Kidney (tissue), 13 donors: ENCODE measurements at regions not wholly inside any gene's neighbourhood (a gene's known extent, or its start where the extent isn't known, plus 50 kb on each side); places are given as distances from the start of the nearest gene placed in this dataset.

Experiments used
- DNase-seq, 5 donors: peaks; one replicate each; pipeline ENCODE4 v3.0.0-alpha.2; 2013 to 2020
- FAIRE-seq: peaks from 2 replicates; lab custom pipeline; 2012; peaks lifted over from hg19 to GRCh38; lab: Jason Lieb, UNC
- H3K27ac ChIP-seq, 2 donors: one replicate each; pipeline ENCODE4 v1.7.0; 2013; ENCODE audit warnings: low read depth in 2 of 2, low read length in 2 of 2, inconsistent platforms in 1 of 2
- H3K27me3 ChIP-seq: one replicate; pipeline ENCODE4 v1.7.1; 2013; ENCODE audit warnings: low read length, inconsistent platforms; ENCODE audit not compliant: control insufficient read depth, insufficient read depth
- H3K36me3 ChIP-seq, 3 donors: one replicate each; pipeline versions ENCODE4 v1.7.0 to v1.7.1; 2013; ENCODE audit warnings: low read length in 3 of 3, control low read depth in 1 of 3, inconsistent platforms in 1 of 3; ENCODE audit not compliant: insufficient read depth in 3 of 3, control insufficient read depth in 2 of 3
- H3K4me1 ChIP-seq, 3 donors: one replicate each; pipeline versions ENCODE4 v1.7.0 to v1.7.1; 2013; ENCODE audit warnings: low read length in 3 of 3, inconsistent platforms in 1 of 3, low read depth in 1 of 3; ENCODE audit not compliant: control insufficient read depth in 2 of 3, insufficient read depth in 2 of 3
- H3K4me3 ChIP-seq, 3 donors: one replicate each; pipeline versions ENCODE4 v1.7.0 to v1.8.1; 2013; ENCODE audit warnings: low read length in 3 of 3, control low read depth in 1 of 3, inconsistent platforms in 1 of 3
- H3K9ac ChIP-seq, 3 donors: one replicate each; pipeline versions ENCODE4 v1.7.0 to v1.7.1; 2013; ENCODE audit warnings: low read length in 3 of 3, control low read depth in 1 of 3, inconsistent platforms in 1 of 3
- H3K9me3 ChIP-seq, 3 donors: one replicate each; pipeline versions ENCODE4 v1.7.0 to v1.7.1; 2013; ENCODE audit warnings: low read length in 3 of 3, control low read depth in 1 of 3, inconsistent platforms in 1 of 3; ENCODE audit not compliant: control insufficient read depth in 2 of 3, insufficient read depth in 1 of 3
- intact Hi-C: fragments of 100-400 bp; cut with DNase I; formaldehyde crosslinking; loops from one replicate; pipeline ENCODE4 v1.11.1; 2022
- TF ChIP-seq, protein P1 (sequence below): IDR thresholded peaks from 3 replicates; pipeline ENCODE4 v1.5.1; 2012; ENCODE audit warnings: mild to moderate bottlenecking, moderate library complexity, borderline replicate concordance; ENCODE audit not compliant: insufficient read depth; ENCODE audit errors: extremely low read depth
- donor health status: control.
- donor health status: control.
- donor health status: control.
- donor health status: control.
- donor health status: control.
- donor health status: DM: yes; HTN: yes; CAD: no.
- donor health status: Normal renal cell carcinoma (clear cell type).

- no peaks in the 10 kb centered on the region for H3K36me3 ChIP-seq
- H3K4me1 ChIP-seq = no peaks in the 10 kb centered on the region
- H3K27me3 ChIP-seq = no peaks in the 10 kb centered on the region
- DNase-seq (no peak), FAIRE-seq (no peak)
- TF ChIP-seq, protein P1, sequence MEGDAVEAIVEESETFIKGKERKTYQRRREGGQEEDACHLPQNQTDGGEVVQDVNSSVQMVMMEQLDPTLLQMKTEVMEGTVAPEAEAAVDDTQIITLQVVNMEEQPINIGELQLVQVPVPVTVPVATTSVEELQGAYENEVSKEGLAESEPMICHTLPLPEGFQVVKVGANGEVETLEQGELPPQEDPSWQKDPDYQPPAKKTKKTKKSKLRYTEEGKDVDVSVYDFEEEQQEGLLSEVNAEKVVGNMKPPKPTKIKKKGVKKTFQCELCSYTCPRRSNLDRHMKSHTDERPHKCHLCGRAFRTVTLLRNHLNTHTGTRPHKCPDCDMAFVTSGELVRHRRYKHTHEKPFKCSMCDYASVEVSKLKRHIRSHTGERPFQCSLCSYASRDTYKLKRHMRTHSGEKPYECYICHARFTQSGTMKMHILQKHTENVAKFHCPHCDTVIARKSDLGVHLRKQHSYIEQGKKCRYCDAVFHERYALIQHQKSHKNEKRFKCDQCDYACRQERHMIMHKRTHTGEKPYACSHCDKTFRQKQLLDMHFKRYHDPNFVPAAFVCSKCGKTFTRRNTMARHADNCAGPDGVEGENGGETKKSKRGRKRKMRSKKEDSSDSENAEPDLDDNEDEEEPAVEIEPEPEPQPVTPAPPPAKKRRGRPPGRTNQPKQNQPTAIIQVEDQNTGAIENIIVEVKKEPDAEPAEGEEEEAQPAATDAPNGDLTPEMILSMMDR = no peak
- H3K4me3 ChIP-seq = no peak overlapping the region
- H3K27ac ChIP-seq = no peak overlapping the region
- H3K9me3 ChIP-seq = no peaks in the 10 kb centered on the region
- intact Hi-C loops = no loop called here
- no peak overlapping the region for H3K9ac ChIP-seq
Measured at GRCh38 chr15:29624271-29624670, 198.0 kb downstream of the TJP1 start.

DNA sequence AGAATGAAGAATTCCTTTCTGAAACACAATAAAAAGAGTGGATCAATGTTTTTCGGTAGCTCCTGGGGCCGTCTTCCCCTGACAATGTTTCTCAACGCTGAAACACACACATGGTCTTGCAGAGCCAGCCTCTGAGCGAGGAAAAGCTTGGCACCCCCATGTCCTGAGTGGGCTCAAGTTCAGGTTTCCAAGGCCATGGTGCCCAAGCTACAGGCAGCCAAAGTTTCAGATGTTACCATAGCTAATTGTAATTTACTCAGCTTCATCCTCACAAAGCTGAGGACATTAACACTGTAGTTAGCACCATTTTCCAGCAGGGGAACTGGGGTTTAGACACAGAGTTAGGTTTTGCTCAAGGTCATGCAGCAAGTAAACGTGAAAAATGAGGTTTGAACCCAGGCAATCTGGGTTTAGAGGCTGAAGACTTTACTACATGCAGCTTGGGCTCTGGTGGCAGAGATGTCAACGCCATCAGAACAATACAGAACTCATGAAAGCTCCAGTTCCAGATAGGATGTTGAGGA lies 199.1 kb downstream of the TJP1 start:
- Histone ChIP-seq H3K9me3 (no peaks in the 10 kb centered on the region), H3K4me3 (no peak overlapping the region), H3K4me1 (no peaks in the 10 kb centered on the region), H3K9ac (no peak overlapping the region), H3K27ac (no peak overlapping the region), H3K27me3 (no peaks in the 10 kb centered on the region), H3K36me3 (no peaks in the 10 kb centered on the region)
- intact Hi-C loops = no loop called here
- FAIRE-seq (no peak), DNase-seq (no peak)
- TF ChIP-seq, protein P1 = no peak

GRCh38 chr15:29622637-29623036 lies 199.6 kb downstream of the TJP1 start:
- FAIRE-seq (no peak), DNase-seq (no peak)
- Histone ChIP-seq H3K9ac (no peak overlapping the region), H3K4me1 (no peaks in the 10 kb centered on the region), H3K4me3 (no peak overlapping the region), H3K36me3 (no peaks in the 10 kb centered on the region), H3K9me3 (no peaks in the 10 kb centered on the region), H3K27me3 (no peaks in the 10 kb centered on the region), H3K27ac (no peak overlapping the region)
- intact Hi-C loops = no loop called here
- TF ChIP-seq, protein P1 = no peak

GRCh38 chr15:29621616-29622015 lies 200.7 kb downstream of the TJP1 start:
- intact Hi-C loops = no loop called here
- DNase-seq (peak in 1 of 5 donors; percentile 34), FAIRE-seq (no peak)

More at GRCh38 chr15:29621616-29622015, 200.7 kb downstream of the TJP1 start:
- TF ChIP-seq, protein P1 = no peak
- Histone ChIP-seq H3K9ac (no peak overlapping the region), H3K4me1 (no peaks in the 10 kb centered on the region), H3K27ac (no peak overlapping the region), H3K27me3 (no peaks in the 10 kb centered on the region), H3K36me3 (no peaks in the 10 kb centered on the region), H3K9me3 (no peaks in the 10 kb centered on the region), H3K4me3 (no peak overlapping the region)
